GM21825 (cell line): ENCODE measurements at regions not wholly inside any gene's neighbourhood (a gene's known extent, or its start where the extent isn't known, plus 50 kb on each side); places are given as distances from the start of the nearest gene placed in this dataset.

ENCODE experiments used
- ATAC-seq: cut with Tn5 transposase; IDR thresholded peaks from one replicate; pipeline ENCODE4 v1.9.1; 2021; ENCODE audit warnings: mild to moderate bottlenecking, moderate library complexity; ENCODE audit not compliant: unreplicated experiment

DNA sequence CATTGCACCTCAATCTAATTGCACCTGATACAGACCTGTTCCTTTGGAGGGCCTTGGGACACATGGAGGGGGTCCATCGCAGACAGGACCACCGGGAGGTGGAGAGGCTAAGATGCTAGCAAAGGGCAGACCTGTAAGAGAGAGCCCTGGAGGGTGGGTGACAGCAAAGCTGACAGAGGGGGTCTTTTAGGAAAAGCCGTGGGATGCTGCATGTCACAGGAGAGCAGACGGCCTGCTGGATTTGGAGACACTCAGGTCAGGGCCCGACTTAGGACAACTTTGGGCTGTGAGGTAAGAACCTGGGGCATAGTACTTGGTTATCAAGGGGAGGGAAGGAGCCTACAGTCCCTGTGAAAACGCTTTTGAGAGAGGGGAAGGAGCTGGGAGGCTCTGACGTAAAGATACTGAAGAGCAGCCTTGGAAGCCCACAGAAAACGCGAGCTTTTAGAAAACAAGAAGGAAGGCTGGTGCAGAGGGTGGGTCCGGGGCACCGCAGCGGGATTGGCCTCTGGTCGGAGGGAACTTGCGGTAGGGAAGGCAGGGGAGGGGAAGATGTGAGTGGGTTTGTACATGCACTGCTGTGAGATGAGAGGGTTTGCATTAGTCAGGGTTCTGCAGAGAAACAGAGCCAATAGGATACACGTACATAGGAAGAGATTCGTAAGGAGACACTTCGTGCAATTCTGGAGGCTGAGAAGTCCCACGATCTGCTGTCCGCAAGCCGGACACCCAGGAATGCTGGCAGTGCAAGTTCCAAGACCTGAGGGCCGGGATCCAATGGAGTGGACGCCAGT is 868.5 kb downstream of the TBC1D22A start:
- ATAC-seq = no peak

DNA sequence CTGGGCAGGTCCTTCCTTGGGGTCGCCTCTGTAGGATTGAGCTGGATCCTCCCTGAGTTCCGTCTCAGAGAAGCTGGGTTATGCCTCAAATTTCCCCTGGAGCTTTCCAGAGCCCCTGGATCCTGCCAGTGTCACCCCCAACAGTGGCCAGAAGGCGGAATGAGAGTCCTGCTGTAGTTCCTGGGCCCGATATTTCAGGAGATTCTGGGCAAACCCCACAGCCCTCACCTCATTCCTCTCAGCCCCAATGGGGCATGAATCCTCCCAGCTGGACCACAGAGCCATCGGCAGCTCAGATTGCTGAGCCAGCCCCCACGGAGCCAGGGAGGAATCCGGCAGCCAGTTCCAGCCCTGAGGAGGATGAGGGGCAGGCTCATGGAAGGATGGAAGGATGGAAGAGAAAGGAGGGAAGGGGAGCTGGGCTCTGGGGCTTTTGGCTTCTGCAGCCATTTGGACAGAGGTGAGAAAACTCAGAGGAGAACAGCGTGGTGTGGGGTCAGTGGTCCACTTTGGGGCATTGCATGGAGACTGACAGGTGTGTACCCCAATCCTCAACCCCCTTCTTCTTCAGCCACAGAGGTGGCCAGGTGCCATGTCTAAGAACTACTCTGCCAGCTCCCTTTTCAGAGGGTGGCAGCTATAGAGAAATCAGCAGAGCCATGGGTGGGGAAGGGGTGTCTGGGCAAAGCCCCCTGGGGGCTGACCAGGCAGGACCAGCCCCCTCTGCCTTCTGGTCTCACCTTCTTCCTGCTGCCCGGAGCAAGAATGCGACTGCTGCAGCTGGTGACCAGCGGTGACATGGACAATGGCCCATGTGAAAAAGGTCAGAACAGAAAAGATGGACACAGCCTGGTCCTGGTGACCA is 867.6 kb downstream of the TBC1D22A start:
- ATAC-seq = no peak

DNA sequence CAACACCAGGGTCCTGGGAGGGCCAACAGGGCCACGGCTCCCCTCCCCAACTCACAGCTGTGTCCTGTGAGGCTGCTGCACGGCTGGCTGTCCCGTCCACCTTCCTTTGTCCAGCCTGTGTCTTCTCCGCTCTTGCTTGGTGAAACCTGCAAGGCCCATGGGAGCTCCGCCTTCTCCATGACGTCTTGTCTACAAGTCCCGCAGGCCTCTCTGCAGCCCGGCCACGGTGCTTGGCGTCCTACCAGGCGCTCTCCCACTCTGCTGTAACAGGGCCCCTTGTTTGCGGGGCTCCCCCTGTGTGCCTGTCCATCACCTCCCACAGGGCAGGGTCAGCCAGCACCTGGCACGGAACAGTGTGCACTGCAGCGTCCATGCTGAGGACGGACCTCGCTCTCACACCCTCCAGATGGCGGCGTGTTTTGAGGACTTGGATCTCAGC is 866.8 kb downstream of the TBC1D22A start:
- no peak for ATAC-seq

DNA sequence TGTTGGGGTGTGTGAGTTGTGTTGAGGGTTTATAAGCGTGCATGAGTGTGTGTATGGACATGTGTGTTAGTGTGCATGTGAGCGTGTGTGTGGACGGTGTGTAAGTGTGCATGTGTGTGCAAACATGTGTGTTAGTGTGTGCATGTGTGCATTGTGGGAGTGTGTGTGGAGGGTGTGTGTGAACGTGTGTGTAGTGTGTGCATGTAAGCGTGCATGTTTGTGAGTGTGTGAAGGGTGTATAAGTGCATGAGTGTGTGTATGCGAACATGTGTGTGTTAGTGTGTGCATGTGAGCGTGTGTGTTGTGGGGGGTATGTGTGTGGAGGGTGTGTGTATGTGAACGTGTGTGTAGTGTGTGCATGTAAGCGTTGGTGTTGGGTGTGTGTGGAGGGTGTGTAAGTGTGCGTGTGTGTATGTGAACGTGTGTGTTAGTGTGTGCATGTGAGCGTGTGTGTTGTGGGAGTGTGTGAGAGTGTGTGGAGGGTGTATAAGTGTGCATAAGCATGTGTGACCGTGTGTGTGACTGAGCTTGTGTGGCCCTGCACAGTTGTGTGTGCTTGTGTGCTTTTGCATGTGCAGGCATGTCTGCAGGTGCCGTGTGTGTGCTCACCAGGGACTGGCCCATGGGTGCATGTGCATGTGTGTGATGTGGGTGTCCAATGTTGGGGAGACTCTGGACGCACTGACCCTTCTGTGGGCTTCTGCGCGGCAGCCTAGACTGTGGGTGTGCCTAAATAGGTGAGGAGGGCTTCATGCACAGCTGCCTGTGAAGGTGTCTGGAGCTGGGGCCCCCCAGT is 866.2 kb downstream of the TBC1D22A start:
- ATAC-seq = no peak

DNA sequence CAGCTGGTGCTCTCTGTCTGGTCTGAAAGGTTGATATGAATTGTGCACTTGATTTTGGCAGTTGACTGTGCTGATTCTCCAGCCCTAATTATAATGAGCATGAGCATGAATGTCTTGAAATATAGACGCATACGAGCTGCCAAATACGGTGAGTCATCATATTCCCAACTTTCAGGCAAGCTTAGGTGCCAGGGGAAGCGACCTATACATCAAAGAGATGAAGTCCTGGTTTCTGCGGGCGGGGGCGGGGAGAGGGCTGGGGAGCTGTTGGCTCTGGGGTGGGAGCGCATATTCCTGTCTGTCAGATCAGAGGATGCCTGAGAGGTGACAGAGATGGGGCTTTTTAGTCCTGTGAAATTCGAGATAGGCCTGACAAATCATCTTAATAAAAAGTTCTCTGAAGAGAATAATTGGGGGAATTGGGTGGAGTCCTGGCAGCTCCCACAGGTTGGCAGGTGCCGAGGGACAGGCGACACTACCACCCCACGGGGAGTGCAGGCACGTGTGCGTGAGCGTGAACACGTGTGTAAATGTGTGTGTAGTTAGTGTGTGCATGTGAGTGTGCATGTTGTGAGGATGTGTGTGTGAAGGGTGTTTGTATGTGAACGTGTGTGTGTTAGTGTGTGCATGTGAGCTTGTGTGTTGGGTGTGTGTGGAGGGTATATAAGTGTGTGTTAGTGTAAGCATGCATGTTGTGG is 865.3 kb downstream of the TBC1D22A start:
- ATAC-seq = no peak

DNA sequence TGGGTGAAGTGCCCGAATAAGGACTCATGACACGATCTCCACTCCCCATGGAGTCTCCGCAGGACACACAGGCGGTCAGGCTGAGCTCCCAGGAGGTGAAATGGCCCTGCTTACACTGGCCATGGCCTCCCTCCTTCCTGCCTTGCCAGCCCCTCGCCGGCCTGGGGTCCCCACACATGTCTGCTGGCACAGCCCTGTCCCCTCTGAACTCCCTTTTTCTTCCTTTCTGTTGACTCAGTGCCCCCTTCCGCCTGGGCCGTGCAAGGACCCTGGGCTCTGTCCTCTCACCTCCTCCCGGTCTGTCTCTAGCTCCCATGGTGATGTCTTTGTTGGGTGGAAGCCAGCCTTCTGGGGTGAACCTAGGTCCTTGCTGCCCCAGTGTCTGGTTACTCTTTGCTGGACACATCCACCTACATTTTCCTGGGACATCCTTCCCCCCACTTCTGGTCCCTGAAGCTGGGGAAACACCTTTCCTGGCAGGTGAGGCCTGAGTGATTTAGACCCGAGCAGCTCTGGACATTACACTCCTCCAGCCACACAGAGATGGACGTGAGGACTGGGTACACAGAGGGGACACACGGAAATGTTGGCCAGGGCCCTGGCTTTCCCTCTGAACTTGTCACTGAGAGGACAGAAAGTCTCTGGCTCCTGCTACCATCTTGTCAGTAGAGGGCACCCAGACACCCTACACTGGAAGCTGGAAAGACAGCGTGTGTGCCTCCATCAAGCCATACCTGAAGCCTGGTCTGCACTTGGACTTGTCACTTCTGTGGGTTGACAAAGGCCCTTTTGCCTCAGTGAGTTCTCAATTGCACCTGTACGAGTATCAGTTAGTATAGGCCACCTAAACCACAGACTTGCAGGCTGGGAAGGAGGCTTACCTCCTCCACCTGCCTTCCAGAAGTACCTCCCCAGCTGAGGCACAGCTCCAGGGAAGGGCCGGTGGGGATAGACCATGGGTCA is 864.3 kb downstream of the TBC1D22A start:
- ATAC-seq = no peak

DNA sequence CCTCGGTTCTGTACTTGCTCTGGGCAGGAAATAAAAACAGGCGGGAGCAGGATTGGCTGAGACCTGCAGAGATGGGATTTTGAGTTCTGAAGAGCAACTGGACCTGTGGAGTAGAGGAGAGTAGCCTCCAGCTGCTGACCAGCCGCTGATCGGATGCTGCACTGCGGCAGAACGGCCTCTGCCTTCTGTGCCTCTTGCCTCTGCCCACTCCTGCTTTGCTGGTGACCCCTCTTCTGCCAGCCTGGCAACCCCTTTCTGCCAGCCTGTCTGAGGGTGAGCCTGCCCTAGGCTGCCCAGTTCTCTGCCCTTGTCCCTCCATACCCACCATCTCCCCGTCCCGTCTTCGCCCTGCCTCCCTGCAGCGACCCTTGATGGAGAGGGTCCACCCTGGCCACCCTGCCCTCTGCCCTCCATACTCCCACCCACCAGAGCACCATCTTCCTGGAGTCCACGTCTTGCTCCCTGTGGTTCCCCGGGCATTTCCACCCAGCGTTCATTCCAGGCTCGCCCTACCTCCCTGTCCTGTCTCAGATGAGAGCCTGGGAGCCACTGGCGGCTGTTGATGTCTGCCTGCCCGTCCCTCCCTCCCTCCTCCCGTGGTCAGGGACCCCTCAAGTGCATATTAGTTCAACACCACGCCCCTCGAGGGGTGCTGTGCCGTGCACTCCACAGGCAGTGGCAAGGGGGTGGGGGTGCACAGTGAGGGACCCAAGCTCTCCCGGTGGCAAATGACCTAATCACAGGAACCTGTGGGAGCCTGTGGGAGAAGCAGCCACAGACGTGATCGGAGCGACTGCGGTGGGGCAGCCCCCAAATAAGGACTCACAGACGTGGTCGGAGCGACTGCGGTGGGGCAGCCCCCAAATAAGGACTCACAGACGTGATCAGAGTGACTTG is 863.3 kb downstream of the TBC1D22A start:
- no peak for ATAC-seq

DNA sequence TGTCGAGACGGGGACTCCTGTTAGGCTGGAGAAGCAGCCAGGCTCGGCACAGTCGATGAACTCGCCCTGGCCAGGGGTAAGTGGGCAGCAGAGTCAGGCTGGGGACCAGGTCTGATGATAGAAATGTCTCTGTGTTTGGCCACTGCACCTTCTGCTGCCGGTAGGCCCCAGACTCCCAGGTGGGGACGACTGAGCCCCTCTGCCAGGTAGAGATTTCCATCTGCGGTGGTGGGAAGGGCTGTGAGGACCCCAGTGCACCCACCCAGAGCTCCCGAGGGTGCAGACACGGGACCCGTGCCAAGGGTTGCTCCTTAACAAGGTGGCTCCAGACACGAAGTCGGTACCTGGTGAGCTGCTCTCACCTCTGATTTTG is 862.5 kb downstream of the TBC1D22A start:
- ATAC-seq = no peak

DNA sequence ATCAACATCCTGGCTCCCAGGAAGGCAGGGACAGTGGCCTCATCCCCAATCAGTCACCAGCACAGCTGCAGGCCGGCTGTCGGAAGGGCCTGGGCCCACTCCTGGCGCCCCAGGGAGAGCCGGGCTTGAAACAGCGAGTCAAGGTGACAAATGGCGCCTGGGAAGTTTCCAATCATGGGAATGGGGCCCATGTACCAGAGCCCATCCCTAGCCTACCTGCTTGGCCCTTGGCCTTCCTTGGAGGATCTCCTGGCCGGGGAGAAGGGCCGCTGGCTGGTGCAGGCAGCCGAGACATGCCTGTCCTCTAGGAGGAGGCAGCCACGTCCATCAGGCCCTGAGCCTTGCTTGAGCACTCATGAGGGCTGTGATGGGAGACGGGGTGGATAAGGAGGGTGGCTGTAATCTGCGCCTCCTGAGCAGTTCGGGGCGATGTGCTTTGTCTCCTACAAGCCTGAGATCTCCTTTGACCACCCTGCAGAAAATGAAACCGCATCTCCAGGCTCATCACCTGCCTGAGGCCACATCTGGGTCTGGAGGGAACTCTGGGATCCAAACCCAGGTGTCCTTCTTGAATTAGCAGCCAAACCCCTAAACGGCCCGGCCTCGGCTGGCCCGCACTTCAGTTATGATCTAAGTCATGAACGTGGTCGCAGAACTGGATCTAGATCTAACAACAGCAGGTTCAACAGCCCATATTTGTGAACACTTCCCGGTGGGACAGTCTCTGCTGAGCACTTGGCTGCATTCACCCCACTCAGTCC is 862.0 kb downstream of the TBC1D22A start:
- ATAC-seq = no peak

DNA sequence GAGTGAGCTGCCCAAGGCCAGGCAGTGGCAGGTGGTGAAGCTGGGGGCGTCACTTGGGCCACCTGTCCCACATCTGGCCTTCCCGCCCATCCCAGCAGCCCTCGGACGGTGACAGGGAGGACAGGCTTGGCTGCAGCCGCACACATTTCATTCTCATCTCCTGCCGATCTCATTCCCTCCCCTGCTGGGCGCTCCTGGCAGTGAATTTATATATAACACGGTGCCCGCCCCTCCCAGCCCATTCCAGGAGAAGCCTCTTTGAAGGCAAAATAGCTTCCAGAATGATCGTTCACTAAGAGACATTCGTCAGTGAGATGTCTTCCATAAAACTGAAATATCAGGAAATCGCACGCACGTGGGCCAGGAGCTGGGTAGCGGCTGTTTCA is 861.3 kb downstream of the TBC1D22A start:
- no peak for ATAC-seq

DNA sequence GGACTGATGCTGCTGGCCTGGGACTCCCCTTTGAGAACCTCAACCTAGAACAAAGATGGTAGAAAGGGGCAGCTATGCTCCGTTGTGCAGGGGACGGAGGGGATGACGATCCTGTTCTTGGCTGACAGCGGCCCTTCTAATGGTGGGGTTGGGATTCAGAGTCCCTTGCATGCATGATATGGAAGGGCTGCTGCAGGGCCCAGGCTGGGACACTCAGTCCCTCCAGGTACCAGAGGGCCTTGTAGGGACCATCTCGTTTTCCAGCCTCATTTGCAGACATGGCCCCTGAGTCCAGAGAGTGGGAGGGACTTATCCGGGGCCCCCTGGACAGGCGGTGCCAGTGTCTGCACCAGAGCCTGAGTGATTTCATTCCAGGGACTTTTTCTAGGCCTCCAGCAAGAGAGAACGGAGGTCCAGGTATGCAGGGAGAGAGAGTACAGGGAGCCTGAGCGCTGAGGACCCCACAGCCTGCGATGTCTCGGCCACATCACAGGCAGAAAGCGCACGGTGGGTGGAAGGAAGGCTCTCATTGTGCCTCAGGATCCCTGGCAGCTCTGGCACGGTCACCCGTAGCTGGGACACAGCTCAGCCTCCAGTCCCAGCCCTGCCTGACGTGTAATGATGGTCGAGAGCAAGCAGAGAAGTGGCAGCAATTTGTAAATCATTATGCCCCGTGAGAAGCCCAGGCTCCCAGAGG is 860.8 kb downstream of the TBC1D22A start:
- ATAC-seq = no peak

DNA sequence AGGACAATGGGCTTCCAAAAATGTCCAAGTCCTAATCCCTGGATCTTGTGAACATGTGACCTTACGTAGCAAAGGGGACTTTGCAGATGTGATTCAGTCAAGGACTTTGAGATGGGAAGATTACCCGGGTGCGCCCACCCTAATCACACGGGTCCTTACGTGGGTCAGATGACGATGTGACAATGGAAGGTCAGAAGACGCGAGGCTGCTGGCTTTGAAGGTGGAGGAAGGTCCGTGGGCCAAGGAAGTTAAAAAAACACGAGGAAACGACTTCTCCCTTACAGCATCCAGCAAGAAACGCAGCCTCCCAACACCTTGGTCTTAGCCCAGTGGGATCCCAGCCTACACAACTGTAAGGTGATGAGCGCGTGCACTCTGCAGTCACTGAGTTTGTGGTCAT is 860.1 kb downstream of the TBC1D22A start:
- ATAC-seq = no peak

DNA sequence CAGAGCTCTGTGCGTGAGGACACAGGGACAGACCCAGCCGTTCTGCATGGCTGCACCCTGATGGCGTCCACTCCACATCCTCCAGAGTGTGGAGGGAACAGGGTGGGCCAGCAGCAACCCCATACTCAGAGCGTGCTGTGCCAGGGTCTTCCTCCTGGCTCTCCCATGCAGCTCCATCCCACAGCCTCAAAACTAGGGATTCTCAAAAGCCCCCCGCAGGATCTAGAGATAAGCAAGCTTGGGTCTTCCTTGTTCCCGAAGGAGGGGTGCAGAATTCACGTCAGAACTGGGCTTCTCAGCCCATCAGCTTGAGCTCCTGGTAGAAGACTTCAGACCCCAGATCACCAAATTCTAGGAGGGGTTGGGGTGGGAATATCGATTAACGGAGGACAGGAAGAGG is 858.8 kb downstream of the TBC1D22A start:
- ATAC-seq = no peak

DNA sequence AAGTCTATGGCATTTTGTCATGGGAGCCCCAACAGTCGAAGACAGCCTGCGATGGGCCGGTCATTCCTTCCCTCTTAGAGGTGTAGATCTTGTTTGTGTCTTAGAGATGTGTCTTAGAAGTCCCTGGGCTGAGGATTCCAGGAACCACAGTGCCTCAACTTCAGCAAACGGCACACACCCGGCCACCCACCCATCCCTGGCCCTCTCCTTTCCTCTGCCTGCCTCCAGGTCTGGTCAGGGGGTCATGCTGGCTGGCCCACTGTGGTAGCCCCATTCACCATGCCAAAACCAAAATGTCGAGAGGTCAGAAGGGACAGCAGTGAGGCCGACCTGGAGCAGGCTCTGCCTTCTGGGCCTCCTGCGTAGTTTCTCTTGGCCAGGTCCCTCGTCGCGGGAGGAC is 857.9 kb downstream of the TBC1D22A start:
- ATAC-seq = no peak

DNA sequence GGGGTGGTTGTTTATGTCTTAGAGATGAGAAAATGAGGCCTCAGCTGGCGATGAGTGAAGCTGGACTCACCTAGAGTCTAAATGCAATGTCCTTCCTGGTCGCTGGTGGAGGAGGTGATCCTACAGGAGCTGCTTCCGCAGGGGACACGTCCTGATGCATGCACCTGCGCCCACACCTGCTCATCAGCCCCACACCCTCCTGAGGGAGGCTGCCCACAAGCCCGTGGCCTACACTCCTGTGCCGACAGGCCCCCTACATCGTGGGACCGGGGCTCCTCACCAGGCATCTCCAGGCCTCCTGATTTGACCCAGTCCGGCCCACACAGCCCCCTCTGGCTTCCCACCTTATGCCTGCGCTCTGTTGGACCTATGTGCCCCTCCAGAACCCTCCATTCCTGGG is 857.2 kb downstream of the TBC1D22A start:
- ATAC-seq = no peak

DNA sequence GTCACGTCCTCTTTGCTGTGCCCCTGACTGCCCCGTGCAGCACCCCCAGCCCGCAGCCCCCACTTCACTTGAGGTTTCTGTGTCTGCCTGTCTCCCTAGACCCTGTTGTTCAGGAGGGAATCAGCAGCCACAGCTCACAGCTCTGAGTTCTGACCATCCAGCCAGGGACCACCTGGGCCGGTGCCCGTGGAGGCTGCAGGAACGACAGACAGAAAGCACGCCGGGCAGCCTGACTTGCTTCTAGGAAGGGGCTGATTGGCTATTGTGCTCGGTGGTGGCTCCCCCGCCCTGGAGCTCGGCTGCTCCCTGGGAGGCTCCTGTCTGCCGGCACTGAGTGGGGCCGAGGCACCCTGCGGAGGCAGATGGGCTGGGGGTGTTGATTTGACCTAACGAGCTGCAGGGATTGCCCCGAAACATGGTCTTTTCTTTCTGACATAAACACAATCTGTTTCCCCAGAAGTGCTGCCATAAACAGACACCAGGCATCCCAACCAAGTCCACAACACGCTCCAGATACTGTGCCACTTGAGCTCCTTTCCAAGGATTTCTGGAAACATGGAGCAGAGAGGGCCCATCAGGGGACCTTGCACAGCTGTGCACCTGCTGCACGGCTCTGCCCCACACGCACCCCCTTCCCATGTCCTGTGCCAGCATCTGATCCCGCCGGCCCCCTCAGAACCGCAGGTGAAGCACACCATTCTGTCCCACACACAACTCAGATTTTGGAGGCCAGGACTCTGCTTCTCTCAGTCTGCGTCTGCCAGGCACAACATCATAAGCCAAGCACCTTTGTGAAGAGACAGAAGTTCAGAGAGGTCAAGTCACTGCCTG is 855.9 kb downstream of the TBC1D22A start:
- no peak for ATAC-seq
